GM21528 (cell line): ENCODE measurements at regions not wholly inside any gene's neighbourhood (a gene's known extent, or its start where the extent isn't known, plus 50 kb on each side); places are given as distances from the start of the nearest gene placed in this dataset.
"Not testable (repeated sequence)": the region's sequence is repeated elsewhere in the genome, so short reads cannot be mapped to it uniquely, and the experiment has no call there.

ENCODE experiments used
- ATAC-seq: cut with Tn5 transposase; IDR thresholded peaks from one replicate; pipeline ENCODE4 v1.9.1; 2021; ENCODE audit warnings: mild to moderate bottlenecking, moderate library complexity; ENCODE audit not compliant: unreplicated experiment, low FRiP score

DNA sequence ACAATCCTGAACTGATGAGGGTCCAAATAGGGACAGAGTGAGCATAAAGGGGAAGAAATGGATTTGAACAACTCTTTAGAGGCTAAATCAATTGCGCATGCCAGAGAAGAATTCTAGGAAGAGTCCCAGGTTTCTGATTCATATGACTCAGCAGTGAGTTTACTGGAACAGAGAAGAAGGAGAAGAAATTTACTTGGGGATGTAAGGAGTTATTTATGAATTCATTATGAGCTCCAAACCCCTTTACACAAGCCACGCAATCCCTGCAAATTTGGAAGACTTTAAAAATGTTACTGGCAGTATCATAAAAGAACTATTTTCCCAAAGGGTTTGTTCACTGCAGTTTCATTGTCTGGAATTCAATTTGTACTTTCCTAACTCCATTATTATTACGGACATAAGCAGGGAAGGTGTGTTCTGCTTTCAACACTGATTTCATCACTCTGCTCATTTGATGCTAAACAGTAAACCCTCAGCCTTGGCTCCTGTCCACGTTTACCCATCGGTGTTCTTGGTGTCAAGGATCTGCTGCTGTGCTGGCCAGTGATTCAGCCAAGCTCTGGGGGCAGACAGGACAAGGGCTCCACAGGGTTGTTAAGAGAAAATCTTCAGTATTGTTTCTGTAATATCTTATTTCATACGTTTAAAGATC is 273.7 kb downstream of the HNRNPD start:
- no peak for ATAC-seq

DNA sequence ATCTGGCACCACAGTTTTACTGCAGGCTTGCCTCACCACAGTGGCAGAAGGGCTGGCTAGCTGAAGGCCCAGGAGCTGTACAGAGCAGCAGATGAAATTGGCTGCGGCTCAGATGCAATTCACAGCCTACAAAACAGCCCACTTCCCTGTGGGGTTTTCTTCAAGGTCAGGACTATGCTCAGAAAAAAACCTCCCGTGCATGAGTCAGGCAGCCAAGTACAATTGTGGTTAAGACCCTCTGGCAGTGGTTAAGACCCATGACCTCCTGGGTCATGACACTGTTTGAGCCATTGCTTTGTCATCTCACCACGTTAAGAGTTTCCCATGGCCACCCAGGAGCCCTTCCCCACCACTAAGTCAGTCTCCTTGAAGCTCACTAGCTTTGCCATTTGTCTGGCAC is 276.3 kb downstream of the HNRNPD start:
- no peak for ATAC-seq

DNA sequence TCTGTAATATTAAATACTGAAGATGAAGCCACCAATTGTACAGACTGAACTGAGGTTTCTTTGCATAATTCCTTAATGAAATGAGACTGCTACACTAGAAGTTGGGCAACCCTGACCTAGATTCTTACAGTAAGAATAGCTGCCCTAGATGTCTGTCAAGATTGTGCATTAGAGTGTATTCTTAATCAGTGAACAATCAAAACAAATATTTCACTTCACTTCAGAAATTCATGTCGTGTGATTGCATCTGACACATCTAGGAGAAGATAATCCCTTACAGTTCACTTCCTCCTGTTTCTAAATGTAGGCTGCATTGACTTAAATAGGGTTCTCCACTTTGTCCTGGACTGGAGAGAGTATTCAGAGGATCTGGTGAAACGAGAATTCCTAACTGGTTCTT is 283.1 kb downstream of the HNRNPD start:
- no peak for ATAC-seq

DNA sequence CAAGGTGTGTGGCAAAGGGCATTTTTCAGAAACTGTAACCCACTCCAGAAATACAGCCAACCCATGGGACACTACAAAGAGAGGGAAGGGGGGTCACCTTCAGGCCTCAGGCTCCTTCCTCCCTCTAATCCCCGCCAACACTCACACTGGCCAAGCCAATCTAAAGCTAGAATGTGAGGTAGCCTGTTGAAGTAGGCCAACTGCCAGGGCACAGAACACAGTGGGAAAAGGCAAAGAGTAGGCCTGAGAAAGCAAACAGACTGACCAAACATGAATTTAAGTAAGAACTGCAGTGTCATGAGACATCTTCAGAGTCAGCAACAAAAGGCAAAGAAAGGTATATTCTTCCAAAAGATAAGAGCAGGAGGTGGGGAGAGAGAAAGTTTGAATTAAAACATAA is 289.0 kb downstream of the HNRNPD start:
- ATAC-seq: no peak

DNA sequence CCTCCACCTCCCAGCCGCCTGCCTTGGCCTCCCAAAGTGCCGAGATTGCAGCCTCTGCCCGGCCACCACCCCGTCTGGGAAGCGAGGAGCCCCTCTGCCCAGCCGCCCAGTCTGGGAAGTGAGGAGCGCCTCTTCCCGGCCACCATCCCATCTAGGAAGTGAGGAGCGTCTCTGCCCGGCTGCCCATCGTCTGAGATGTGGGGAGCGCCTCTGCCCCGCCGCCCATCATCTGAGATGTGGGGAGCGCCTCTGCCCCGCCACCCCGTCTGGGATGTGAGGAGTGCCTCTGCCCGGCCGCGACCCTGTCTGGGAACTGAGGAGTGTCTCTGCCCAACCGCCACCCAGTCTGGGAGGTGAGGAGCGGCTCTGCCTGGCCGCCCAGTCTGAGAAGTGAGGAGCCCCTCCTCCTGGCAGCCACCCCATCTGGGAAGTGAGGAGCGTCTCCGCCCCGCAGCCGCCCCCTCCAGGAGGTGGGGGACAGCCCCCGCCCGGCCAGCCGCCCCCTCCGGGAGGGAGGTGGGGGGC is 296.3 kb downstream of the HNRNPD start:
- ATAC-seq: not testable (repeated sequence)

DNA sequence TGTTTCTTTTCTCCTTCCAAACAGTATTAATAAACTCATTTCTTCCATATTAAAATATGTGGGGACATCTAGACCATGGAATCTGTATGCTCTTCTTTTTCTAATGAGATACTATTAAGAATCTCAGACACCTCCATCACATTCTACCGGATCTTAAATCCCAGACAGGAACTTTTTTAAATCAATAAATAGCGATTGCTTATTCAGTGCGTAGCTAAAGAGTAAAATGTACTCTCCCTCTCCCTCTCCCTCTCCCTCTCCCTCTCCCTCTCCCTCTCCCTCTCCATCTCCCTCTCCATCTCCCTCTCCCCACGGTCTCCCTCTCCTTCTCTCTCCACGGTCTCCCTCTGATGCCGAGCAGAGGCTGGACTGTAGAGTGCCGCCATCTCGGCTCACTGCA is 297.0 kb downstream of the HNRNPD start:
- ATAC-seq: no peak

DNA sequence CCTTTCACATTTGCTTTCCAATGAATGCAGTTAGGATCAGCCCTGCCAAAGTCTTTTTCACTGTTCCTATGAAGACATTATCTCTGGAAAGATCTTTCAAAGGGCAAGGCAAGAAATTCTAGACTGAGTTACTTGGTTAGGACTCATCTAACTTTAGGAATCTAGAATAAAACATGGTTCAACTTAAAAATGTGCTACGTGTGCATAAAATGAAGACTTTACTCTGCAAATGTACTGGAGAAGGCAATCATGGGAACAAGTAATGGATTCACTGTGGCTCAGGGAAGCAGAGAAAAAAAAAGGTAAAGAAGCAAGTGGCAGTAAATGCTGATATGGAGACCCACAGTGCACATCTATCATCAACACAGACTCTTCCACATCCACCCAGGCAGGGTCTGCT is 297.4 kb downstream of the HNRNPD start:
- ATAC-seq: no peak

DNA sequence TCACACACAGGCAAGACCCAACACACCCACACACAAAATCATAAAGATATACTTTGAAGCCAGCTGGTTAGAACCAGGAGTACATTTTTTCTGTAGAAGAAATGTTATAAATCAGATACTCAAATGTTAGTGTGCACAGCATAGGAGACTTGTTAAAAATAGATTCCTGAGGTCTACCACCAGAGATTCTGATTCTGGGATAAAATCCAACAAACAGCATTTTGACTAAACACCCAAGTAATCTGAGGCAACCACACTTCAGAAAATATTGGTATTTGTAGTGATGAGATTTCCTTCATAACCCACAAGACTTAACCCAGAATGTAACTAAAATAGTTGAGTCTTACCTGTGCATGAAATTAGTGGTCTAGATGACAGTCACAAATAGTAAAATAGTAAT is 301.8 kb downstream of the HNRNPD start:
- no peak for ATAC-seq

DNA sequence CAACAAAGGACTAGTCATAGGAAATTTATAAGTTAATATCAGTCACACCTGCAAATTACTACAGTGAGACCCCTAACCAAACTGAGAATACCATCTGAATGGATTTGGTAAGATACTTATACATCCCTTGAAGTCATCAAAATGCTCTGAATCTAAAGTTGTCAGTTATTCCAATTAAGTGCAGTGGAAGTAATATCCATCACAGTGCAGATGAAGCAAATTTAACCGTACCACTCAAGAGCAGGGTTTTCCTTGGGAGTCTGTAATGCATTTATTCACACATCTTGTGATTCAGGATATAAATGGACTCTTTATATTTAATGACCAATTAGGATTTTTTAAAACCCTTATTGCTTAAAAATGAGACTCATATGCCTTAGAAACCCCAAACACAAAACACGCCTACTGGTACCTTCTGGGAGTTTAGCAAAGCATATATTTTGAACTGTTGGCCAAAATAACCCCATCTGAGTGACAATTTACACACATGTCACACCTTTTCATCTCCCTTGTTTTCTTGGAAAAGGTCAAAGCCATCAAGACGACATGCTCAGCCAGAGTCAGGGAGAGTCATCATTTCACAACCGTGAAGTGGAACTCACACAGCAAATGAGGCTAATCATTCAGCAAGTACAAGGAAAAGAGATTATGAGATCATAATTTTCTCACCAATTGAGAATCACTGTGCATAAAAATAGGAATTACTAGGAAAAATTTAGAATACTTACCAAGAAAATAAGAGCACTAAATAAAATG is 303.7 kb downstream of the HNRNPD start:
- ATAC-seq: no peak

DNA sequence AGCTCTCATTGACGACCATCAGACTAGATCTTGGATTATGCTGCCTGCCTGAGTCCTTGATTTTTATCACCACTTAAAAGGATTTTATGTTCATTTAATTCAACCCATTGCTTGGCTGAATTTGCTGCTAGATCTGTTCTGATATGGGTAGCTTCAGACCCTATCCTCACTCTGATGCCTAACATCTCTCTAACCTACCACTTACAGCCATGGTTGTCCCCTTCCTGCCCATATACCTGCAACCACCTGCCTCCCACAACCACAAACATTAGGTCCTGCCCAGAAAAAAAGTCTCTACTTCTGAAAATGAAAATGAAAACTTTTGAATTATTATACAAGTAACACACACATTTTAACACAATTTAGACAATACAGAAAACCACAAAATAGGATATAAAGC is 310.8 kb downstream of the HNRNPD start:
- no peak for ATAC-seq

DNA sequence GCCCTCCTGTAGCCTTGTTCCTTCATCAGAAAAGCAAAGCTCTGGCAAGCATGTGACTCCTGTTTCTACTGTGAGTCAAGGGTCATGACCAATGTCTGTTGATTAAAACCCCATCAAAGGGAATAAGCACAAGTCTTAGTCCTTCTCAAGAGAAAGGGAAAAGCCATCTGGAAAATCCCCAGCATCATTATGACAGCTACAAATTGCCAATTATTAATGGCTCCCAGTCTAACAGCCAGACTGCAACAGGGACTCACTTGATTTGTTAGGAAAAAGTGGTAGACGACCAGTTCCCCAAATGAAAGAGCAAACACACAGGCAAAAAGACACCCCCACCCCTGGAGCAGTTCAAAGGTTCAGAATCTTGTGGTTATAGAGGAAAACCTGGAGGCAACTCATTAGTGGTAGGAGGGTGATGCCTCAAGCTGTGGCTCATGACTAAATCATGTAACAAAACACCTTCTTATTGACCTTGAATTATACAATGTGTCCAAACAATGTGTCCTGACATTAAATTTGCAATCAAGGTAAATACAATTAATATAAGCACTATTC is 315.7 kb downstream of the HNRNPD start:
- ATAC-seq: no peak

DNA sequence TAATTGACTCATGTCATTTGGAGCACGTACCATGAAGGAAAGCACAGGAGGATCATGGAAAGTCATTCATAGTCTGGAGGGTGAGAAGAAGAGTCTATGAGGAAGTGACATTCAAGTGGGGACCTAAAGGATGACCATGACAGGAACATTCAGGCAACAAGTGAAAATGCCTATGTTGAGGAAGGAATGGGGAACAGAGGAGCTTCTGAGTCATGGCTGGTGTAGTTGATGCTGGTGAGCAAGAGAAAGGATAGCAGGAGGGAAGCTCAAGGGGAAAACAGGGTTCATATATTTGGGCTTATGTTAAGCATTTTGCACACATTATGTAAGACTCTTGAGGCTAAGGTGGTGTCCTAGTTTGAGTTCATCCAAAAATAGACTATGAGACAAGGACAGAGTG is 318.6 kb downstream of the HNRNPD start:
- ATAC-seq: no peak

DNA sequence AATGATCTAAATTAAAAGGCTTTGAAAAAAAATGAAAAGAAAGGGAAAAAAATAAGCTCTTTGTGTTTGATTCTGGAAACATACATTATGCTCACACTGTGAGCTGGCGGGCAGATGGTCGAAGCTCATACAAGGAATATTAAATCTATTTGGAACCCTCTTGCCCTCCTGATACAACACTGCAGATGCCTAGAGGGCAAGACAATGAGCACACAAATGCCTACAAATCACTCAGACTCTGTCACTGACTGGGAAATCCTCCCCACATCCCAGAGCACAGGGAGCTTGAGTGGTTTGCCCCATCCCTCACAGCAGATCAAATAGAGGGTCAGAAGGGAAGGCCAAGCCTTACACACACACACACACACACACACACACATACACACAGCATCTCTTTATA is 320.4 kb downstream of the HNRNPD start:
- ATAC-seq: no peak

DNA sequence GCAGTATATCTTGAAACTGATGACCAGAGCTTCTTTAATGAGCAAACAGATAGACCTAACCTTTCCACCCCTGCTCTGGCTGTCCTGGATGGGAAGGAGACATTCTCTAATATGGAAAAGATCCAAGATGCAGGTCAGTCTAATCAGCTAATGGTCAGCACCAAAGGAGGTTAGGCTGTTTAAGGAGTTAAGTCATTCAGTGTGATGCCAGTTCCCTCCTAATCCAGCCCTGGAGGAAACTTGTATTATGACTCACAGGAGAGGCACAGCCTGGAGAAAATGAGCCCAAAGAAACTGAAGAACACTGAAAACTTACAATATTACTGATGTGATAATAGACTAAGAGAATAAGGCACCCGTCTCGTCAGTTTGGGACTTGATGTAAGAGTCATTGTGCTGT is 323.0 kb downstream of the HNRNPD start:
- no peak for ATAC-seq

DNA sequence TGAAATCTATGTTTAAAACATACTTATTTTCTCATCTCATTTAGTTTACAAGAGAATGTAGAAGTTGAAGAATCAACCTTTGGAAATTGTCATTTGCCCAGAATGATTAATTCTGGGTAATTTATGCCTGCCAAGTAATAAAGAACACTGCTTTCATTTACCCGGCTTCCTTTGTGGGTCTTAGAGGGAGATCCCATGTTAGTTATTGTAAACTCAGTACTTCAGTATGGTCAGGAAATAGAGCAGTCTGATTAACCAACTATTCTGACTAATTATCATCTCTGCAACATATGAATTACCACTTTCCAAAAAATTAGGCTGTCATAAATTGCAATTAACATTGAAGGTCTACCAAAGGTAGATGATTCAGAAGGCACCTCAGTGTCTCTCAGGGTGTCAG is 324.5 kb downstream of the HNRNPD start:
- no peak for ATAC-seq

DNA sequence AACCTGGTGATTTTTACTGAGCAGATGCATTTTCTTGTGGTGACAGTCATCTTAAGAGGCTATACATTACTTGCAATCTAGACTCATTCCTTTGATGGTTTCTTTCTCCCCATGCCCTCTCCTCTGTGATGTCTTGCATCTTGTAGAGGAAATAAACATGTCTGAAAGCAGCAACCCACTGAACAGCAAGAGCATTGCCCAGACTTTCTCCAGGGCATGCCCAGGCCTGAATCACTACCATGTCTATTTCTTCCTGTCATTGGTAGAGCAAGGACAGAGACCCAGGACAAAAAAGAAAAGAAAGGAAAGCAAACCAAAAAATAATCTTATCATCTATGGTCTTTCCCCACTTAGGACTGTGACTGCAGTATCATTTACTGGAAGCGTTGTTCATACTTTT is 326.1 kb downstream of the HNRNPD start:
- ATAC-seq: no peak

DNA sequence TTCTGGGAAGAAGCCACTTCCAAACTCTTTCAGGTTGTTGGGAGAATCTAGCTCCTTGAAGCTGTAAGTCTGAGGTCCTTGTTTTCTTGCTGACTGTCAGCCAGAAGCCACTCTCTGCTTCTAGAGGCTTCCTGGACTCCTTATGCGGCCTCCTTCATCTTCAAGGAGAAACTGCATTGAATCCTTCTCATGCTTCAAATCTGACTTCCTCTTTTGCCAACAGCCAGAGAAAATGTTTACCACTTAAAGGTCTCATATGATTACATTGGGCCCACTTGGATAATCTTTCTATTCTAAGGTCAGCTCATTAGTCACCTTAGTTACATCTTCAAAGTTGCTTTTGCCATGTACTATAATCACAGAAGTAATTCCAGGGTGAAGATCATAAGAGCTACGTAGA is 327.0 kb downstream of the HNRNPD start:
- no peak for ATAC-seq

DNA sequence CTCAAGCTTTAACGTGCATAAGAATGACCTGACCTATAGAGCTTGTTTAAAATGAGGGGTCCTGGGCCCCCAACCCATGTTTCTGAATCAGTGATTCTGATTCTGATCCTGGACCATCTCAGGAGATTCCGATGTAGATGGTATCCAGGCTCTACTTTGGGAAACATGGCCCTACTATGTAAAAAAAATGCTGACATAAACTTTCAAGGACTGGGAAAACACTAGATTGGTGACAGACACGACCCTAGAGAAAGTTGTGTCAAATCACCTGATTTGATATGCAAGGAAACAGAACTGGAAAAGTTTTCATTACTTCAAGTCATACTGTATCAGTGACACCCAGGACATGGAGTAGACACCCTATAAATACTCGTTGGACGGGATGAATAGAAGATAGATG is 328.5 kb downstream of the HNRNPD start:
- ATAC-seq: no peak

DNA sequence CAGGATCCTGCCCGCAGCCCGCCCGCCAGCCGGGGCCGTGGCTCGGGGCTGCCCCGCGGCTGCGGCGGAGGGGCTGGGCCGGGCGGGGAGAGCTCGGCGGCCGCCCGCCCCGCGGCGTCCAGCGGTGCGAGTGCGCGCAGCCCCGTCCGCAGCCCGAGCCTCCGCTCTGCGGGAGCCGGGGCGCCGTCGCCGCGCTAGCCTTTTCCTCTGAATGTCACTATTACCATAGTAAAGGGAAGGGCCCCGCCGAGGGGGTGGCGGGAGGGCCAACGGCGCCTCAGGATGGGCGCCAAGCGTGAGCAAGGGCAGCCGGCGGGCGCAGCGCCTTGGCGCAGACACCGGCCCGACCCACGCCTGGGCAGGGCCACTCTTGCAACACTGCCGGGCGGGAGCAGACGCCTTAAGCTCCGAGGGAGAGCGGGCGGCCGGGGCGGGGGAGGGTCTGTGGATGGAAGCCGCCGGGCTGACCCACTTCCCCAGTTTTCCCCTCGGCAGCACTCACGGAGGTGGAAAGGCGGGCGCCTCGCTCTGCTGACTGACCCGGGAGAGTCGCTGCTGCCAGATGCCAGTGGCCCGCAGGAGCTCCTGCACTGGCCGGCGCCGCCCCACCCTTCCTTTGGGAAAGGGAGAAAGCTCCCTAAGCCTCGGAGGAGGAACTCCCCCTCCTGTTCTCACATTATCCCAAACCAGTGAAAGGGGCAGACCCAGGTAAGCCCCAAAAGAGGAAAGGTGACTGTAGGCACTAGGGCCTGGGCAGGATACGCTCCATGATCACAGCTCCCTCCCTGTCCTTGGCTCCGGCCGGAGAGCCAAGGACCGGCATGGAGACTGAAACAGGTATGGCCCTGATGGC is 329.4 kb downstream of the HNRNPD start:
- no peak for ATAC-seq

DNA sequence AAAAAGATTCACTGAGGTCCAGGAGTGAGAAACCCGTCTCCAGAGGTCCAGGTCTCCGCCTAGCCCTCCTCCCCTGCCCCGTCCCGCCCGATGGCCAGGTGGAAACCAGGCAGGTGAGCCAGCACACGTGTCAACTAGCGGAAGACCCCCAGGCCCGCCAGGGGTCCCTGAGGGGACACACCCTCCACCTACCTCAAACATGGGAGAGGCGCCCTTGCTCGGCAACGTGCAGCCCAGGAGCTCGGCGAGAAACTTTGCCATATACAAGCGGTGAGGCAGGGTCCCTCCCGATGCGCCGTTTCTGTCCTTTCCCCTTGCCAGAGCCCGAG is 330.0 kb downstream of the HNRNPD start:
- ATAC-seq: no peak
